ENCODE measurements at regions not wholly inside any gene's neighbourhood (a gene's known extent, or its start where the extent isn't known, plus 50 kb on each side); places are given as distances from the start of the nearest gene placed in this dataset.
"Not testable (repeated sequence)": the region's sequence is repeated elsewhere in the genome, so short reads cannot be mapped to it uniquely, and the experiment has no call there.

GRCh38 chr2:193833895-193834294 is 1639.2 kb upstream of the TMEFF2 start:
- TF ChIP-seq, protein P1, sequence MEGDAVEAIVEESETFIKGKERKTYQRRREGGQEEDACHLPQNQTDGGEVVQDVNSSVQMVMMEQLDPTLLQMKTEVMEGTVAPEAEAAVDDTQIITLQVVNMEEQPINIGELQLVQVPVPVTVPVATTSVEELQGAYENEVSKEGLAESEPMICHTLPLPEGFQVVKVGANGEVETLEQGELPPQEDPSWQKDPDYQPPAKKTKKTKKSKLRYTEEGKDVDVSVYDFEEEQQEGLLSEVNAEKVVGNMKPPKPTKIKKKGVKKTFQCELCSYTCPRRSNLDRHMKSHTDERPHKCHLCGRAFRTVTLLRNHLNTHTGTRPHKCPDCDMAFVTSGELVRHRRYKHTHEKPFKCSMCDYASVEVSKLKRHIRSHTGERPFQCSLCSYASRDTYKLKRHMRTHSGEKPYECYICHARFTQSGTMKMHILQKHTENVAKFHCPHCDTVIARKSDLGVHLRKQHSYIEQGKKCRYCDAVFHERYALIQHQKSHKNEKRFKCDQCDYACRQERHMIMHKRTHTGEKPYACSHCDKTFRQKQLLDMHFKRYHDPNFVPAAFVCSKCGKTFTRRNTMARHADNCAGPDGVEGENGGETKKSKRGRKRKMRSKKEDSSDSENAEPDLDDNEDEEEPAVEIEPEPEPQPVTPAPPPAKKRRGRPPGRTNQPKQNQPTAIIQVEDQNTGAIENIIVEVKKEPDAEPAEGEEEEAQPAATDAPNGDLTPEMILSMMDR (IDR thresholded peaks at IDR 0.05): not testable (repeated sequence)
- not testable (repeated sequence) for TF ChIP-seq POLR2A (IDR thresholded peaks at IDR 0.05)
